ENCODE measurements at regions not wholly inside any gene's neighbourhood (a gene's known extent, or its start where the extent isn't known, plus 50 kb on each side); places are given as distances from the start of the nearest gene placed in this dataset.

DNA sequence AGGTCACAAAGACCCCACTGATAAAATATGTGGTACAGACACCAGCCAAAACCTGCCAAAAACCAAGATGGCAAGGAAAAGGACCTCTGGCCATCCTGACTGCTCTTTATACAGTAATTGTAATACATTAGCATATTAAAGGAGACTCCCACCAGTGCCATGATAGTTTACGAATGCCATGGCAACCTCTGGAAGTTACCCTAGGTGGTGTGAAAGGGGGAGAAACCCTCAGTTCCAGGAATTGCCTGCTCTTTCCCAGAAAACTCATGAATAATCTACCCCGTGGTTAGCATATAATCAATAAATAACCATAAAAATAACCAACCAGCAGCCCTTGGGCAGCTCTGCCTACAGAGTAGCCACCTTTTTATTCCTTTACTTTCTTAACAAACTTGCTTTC is 129.8 kb upstream of the EPB41L3 start:
- Histone ChIP-seq H3K27ac (no peak overlapping the region), H3K4me1 (no peaks in the 10 kb centered on the region), H3K36me3 (no peaks in the 10 kb centered on the region), H3K4me3 (no peak overlapping the region), H3K9me3 (no peaks in the 10 kb centered on the region), H3K27me3 (no peaks in the 10 kb centered on the region)
- 68 to 72% methylated on average over 2 of the region's 2 CpGs for WGBS, 2 donors
- intact Hi-C loops (cut with DNase I): no loop called here
- no peak for DNase-seq
- ATAC-seq: no peak
- TF ChIP-seq, protein P1, sequence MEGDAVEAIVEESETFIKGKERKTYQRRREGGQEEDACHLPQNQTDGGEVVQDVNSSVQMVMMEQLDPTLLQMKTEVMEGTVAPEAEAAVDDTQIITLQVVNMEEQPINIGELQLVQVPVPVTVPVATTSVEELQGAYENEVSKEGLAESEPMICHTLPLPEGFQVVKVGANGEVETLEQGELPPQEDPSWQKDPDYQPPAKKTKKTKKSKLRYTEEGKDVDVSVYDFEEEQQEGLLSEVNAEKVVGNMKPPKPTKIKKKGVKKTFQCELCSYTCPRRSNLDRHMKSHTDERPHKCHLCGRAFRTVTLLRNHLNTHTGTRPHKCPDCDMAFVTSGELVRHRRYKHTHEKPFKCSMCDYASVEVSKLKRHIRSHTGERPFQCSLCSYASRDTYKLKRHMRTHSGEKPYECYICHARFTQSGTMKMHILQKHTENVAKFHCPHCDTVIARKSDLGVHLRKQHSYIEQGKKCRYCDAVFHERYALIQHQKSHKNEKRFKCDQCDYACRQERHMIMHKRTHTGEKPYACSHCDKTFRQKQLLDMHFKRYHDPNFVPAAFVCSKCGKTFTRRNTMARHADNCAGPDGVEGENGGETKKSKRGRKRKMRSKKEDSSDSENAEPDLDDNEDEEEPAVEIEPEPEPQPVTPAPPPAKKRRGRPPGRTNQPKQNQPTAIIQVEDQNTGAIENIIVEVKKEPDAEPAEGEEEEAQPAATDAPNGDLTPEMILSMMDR (IDR thresholded peaks at IDR 0.05): no peak

DNA sequence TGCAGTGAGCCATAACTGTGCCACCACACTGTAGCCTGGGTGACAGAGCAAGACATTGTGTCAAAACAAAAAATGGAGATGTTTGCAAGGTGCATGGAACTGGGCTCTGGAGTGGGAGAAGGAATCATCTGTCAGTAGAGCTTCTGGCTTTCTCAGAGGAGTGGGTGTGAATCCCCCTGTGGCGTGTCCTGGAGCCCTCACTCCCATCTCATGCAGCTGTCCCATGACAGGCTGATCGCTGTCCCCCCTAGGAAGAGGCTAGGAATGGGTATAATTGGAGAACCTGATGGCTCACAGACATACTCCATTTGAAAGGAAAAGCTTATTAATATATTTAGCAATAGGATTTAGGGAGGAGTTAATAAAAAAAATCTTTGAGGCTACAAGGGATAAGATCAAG is 125.8 kb upstream of the EPB41L3 start:
- TF ChIP-seq, protein P1 (IDR thresholded peaks at IDR 0.05): no peak

DNA sequence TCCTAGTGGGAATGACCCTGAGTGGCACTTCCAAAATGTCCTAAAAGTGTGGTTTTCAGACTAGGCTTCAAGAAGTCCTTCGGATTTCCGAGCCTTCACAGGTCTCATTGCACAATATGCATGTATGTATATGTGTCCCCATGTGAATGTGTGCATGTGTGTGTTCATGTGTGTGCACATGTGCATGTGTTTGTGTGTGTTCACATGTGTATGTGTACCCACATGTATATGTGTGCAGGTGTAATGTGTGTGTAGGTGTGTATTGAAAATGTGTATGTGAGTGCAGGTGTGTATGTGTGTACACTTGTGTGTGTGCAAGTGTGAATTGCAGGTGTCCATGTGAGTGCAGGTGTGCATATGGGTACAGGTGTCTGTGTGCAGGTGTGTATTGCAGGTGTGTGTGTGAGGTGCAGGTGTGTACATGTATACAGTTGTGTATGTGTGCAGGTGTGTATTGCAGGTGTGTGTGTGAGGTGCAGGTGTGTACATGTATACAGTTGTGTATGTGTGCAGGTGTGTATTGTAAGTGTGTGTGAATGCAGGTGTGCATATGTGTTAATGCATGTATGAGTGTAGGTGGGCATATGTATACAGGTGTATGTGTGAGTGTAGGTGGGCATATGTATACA is 124.4 kb upstream of the EPB41L3 start:
- H3K4me1 ChIP-seq: no peaks in the 10 kb centered on the region
- peaks cover 0 to 5% (median 0%) of the 10 kb centered on the region in 11 donors for H3K9me3 ChIP-seq
- intact Hi-C loops (cut with DNase I): loop anchor here in 1 of 10 donors (10.0 kb wide), 1 partner anchor 63 kb away; no protein-coding TSS in a partner anchor
- TF ChIP-seq, protein P1 (IDR thresholded peaks at IDR 0.05): no peak
- no peak overlapping the region for H3K27ac ChIP-seq
- H3K36me3 ChIP-seq: no peaks in the 10 kb centered on the region
- ATAC-seq: no peak
- no peak for DNase-seq
- H3K4me3 ChIP-seq: no peak overlapping the region
- H3K27me3 ChIP-seq: peaks cover 0 to 4% (median 0%) of the 10 kb centered on the region in 7 donors
- 68 to 75% methylated on average over 2 of the region's 2 CpGs for WGBS, 2 donors

More for the DNA sequence above, 125.8 kb upstream of the EPB41L3 start:
- 89 to 97% methylated on average over 2 of the region's 2 CpGs for WGBS, 2 donors
- peaks cover 0 to 5% (median 0%) of the 10 kb centered on the region in 11 donors for H3K9me3 ChIP-seq
- intact Hi-C loops (cut with DNase I): loop anchor here in 1 of 10 donors (10.0 kb wide), 1 partner anchor 65 kb away; no protein-coding TSS in a partner anchor
- no peaks in the 10 kb centered on the region for H3K27me3 ChIP-seq
- no peaks in the 10 kb centered on the region for H3K36me3 ChIP-seq
- H3K4me3 ChIP-seq: no peak overlapping the region
- no peak overlapping the region for H3K27ac ChIP-seq
- DNase-seq (no peak), ATAC-seq (no peak)
- no peaks in the 10 kb centered on the region for H3K4me1 ChIP-seq

DNA sequence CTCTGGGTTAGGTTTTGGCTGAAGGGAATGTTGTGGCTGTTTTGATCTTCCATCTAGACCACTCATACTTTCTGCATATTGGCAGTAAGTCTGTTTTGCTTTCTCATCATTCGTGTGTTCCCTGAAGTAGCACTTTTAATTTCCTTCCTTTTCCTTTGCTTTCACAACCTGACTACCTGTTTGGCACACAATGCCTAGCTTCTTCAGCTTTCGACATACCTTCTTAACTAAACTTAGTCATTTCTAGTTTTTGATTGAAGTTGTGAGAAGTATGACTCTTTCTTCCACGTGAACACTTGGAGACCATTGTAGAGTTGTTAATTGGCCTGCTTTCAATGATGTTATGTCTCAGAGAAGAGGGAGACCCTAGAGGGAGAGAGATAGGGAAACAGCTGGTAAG is 123.6 kb upstream of the EPB41L3 start:
- intact Hi-C loops (cut with DNase I): loop anchor here in 1 of 10 donors (10.0 kb wide), 1 partner anchor 63 kb away; no protein-coding TSS in a partner anchor
- no peak for ATAC-seq
- Histone ChIP-seq H3K4me1 (no peaks in the 10 kb centered on the region), H3K4me3 (no peak overlapping the region), H3K36me3 (no peaks in the 10 kb centered on the region), H3K27me3 (peaks cover 0 to 5% (median 0%) of the 10 kb centered on the region in 7 donors), H3K9me3 (peaks cover 0 to 5% (median 0%) of the 10 kb centered on the region in 11 donors), H3K27ac (no peak overlapping the region)
- TF ChIP-seq, protein P1 (IDR thresholded peaks at IDR 0.05): no peak
- no peak for DNase-seq
- 70 to 75% methylated on average over 3 of the region's 3 CpGs for WGBS, 2 donors

All from heart right ventricle (tissue), 16 donors.